ENCODE measurements at regions not wholly inside any gene's neighbourhood (a gene's known extent, or its start where the extent isn't known, plus 50 kb on each side); places are given as distances from the start of the nearest gene placed in this dataset.

GRCh38 chr1:87957331-87957730, 628.7 kb downstream of the LMO4 start:
- no peak overlapping the region for H3K27ac ChIP-seq
- TF ChIP-seq ZFX (IDR thresholded peaks at IDR 0.05) (no peak), CTCF (conservative IDR thresholded peaks at IDR 0.05) (no peak)

- H3K27ac ChIP-seq: no peak overlapping the region
- TF ChIP-seq CTCF (conservative IDR thresholded peaks at IDR 0.05) (no peak), ZFX (IDR thresholded peaks at IDR 0.05) (no peak)
These were observed 629.5 kb downstream of the LMO4 start for GRCh38 chr1:87958201-87958600.

- no peak for TF ChIP-seq ZFX (IDR thresholded peaks at IDR 0.05)
- TF ChIP-seq CTCF (conservative IDR thresholded peaks at IDR 0.05): no peak
These were observed 630.0 kb downstream of the LMO4 start for GRCh38 chr1:87958716-87959115.

GRCh38 chr1:87959236-87959635, 630.6 kb downstream of the LMO4 start:
- TF ChIP-seq CTCF (conservative IDR thresholded peaks at IDR 0.05) (no peak), ZFX (IDR thresholded peaks at IDR 0.05) (no peak)
- H3K27ac ChIP-seq: no peak overlapping the region

More at GRCh38 chr1:87958716-87959115, 630.0 kb downstream of the LMO4 start:
- H3K27ac ChIP-seq: no peak overlapping the region

- H3K27ac ChIP-seq: no peak overlapping the region
- no peak for TF ChIP-seq CTCF (conservative IDR thresholded peaks at IDR 0.05)
- no peak for TF ChIP-seq ZFX (IDR thresholded peaks at IDR 0.05)
These were observed 633.3 kb downstream of the LMO4 start for GRCh38 chr1:87961992-87962391.

- TF ChIP-seq ZFX (IDR thresholded peaks at IDR 0.05): no peak
- no peak for TF ChIP-seq CTCF (conservative IDR thresholded peaks at IDR 0.05)
- H3K27ac ChIP-seq: no peak overlapping the region
These were observed 634.9 kb downstream of the LMO4 start for GRCh38 chr1:87963556-87963955.

- TF ChIP-seq ZFX (IDR thresholded peaks at IDR 0.05): no peak
- no peak for TF ChIP-seq CTCF (conservative IDR thresholded peaks at IDR 0.05)
- H3K27ac ChIP-seq: no peak overlapping the region
These were observed 636.5 kb downstream of the LMO4 start for GRCh38 chr1:87965193-87965592.

Data from C4-2B (cell line).